Natural killer cell (primary cell): ENCODE measurements at regions not wholly inside any gene's neighbourhood (a gene's known extent, or its start where the extent isn't known, plus 50 kb on each side); places are given as distances from the start of the nearest gene placed in this dataset.

Experiments used
- ATAC-seq, 3 donors: fragments of 150-1000 bp in 2 of 3; fragments of 200-7000 bp in 1 of 3; cut with Tn5 transposase; 1 replicate in 1 of 3; 2 replicates in 2 of 3; pipeline ENCODE4 v1.10.0; 2021; ENCODE audit warnings: mild to moderate bottlenecking in 2 of 3, moderate library complexity in 2 of 3
- DNase-seq, 2 donors: peaks; one replicate each; pipeline versions ENCODE4 v3.0.0 to v3.0.0-alpha.2; 2013 to 2021; ENCODE audit warnings: mixed read lengths in 1 of 2
- H3K27ac ChIP-seq: one replicate; pipeline ENCODE4 v1.5.1; 2013; ENCODE audit warnings: mild to moderate bottlenecking, low read length
- H3K27me3 ChIP-seq: one replicate; pipeline ENCODE4 v1.6.1; 2013; ENCODE audit warnings: low read length; ENCODE audit not compliant: control insufficient read depth, insufficient read depth
- H3K36me3 ChIP-seq: one replicate; pipeline ENCODE4 v1.6.1; 2013; ENCODE audit warnings: low read length; ENCODE audit not compliant: control insufficient read depth, insufficient read depth
- H3K4me1 ChIP-seq: one replicate; pipeline ENCODE4 v1.6.1; 2013; ENCODE audit warnings: low read length; ENCODE audit not compliant: control insufficient read depth, insufficient read depth
- H3K4me3 ChIP-seq: one replicate; pipeline ENCODE4 v1.5.1; 2013; ENCODE audit warnings: low read length
- H3K9me3 ChIP-seq: one replicate; pipeline ENCODE4 v1.6.1; 2013; ENCODE audit warnings: low read length; ENCODE audit not compliant: control insufficient read depth, insufficient read depth
- H3K27ac Mint-ChIP-seq, 2 donors: one replicate each; pipeline ENCODE4 v1.8.0; 2022; ENCODE audit warnings: mild to moderate bottlenecking in 2 of 2, mixed read lengths in 2 of 2, moderate library complexity in 1 of 2
- H3K27me3 Mint-ChIP-seq, 2 donors: one replicate each; pipeline ENCODE4 v1.8.0; 2022; ENCODE audit warnings: low read depth in 2 of 2, mixed read lengths in 2 of 2
- H3K36me3 Mint-ChIP-seq: one replicate; pipeline ENCODE4 v1.8.0; 2022; ENCODE audit warnings: mixed read lengths
- H3K4me1 Mint-ChIP-seq, 2 donors: one replicate each; pipeline ENCODE4 v1.8.0; 2022; ENCODE audit warnings: mixed read lengths in 2 of 2
- H3K4me3 Mint-ChIP-seq: one replicate; pipeline ENCODE4 v1.8.0; 2022; ENCODE audit warnings: mild to moderate bottlenecking, moderate library complexity, mixed read lengths
- H3K9me3 Mint-ChIP-seq, 2 donors: one replicate each; pipeline ENCODE4 v1.8.0; 2022; ENCODE audit warnings: mixed read lengths in 2 of 2
- WGBS: methylation state at CpG from one replicate; pipeline ENCODE4 v1.1.7; 2013; ENCODE audit warnings: missing lambda C conversion rate; ENCODE audit not compliant: insufficient coverage; 5-methylcytosine and 5-hydroxymethylcytosine counted together
- intact Hi-C: fragments of 100-400 bp; cut with micrococcal nuclease; formaldehyde crosslinking; loops from one replicate; pipeline ENCODE4 v1.14.2; 2022
- TF ChIP-seq, protein P1 (sequence below): fragments of 200-600 bp; IDR thresholded peaks from one replicate; pipeline ENCODE4 v1.8.0; 2022; ENCODE audit warnings: antibody characterized with exemption

DNA sequence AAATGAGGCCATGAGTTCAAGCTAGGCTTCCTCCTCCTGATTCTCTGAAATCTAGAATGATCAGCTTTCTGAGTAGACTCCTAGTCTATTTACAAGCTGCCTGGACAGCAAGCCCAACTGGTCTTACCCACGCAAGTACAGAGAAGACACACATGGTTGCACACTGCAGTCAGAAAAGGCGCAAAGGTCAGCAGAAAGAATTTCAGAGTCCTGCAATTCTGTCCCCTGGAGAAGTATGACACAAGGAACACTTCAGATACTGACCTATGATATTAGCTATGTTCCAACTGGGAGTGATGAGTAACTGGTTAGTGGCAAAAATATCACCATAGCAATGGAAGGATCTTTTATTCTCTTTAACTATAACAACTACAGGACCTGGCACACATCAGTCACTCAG, 336.1 kb upstream of the PKDCC start:
- Histone ChIP-seq H3K27me3 (no peaks in the 10 kb centered on the region), H3K4me3 (no peak overlapping the region), H3K9me3 (no peaks in the 10 kb centered on the region), H3K4me1 (peaks cover 4% of the 10 kb centered on the region), H3K27ac (no peak overlapping the region), H3K36me3 (no peaks in the 10 kb centered on the region)
- DNase-seq = no peak
- no peak overlapping the region for H3K4me3 Mint-ChIP-seq
- no peak for ATAC-seq
- peaks cover 7% of the 10 kb centered on the region in 2 donors for H3K4me1 Mint-ChIP-seq
- peaks cover 2 to 7% of the 10 kb centered on the region in 2 donors for H3K27me3 Mint-ChIP-seq
- H3K9me3 Mint-ChIP-seq = no peaks in the 10 kb centered on the region
- TF ChIP-seq, protein P1, sequence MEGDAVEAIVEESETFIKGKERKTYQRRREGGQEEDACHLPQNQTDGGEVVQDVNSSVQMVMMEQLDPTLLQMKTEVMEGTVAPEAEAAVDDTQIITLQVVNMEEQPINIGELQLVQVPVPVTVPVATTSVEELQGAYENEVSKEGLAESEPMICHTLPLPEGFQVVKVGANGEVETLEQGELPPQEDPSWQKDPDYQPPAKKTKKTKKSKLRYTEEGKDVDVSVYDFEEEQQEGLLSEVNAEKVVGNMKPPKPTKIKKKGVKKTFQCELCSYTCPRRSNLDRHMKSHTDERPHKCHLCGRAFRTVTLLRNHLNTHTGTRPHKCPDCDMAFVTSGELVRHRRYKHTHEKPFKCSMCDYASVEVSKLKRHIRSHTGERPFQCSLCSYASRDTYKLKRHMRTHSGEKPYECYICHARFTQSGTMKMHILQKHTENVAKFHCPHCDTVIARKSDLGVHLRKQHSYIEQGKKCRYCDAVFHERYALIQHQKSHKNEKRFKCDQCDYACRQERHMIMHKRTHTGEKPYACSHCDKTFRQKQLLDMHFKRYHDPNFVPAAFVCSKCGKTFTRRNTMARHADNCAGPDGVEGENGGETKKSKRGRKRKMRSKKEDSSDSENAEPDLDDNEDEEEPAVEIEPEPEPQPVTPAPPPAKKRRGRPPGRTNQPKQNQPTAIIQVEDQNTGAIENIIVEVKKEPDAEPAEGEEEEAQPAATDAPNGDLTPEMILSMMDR = no peak
- 90% methylated on average over 2 of the region's 2 CpGs for WGBS
- no peaks in the 10 kb centered on the region for H3K36me3 Mint-ChIP-seq
- no peak overlapping the region for H3K27ac Mint-ChIP-seq
- intact Hi-C loops = no loop called here

DNA sequence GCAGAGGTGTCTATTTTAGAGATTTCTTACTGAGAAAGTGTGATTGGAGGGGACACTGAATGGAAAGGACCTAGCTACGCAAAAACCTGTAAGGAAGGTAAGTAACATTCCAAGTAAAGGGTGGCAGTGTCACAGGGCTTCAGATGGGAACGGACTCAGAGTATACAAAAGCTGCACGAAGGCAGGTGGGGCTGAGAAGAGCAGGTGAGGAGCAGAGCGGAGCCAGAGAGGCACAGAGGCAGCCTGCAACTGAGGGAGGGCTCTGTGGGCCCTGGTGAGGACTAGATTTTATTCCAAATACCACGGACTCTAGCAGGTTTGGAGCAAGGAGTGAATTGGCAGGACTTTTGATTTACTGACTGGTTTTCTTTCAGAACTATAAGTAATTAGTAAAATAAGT, 331.3 kb upstream of the PKDCC start:
- Histone ChIP-seq H3K4me1 (peaks cover 4% of the 10 kb centered on the region), H3K27me3 (no peaks in the 10 kb centered on the region), H3K36me3 (no peaks in the 10 kb centered on the region), H3K9me3 (no peaks in the 10 kb centered on the region), H3K4me3 (no peak overlapping the region), H3K27ac (no peak overlapping the region)
- no peaks in the 10 kb centered on the region for H3K9me3 Mint-ChIP-seq
- H3K27me3 Mint-ChIP-seq = no peaks in the 10 kb centered on the region
- H3K27ac Mint-ChIP-seq = peak overlapping the region in 1 of 2 donors; percentile 94
- no peaks in the 10 kb centered on the region for H3K36me3 Mint-ChIP-seq
- H3K4me1 Mint-ChIP-seq = peaks cover 24% of the 10 kb centered on the region in 2 donors
- H3K4me3 Mint-ChIP-seq = no peak overlapping the region
- TF ChIP-seq, protein P1 = no peak
- 95% methylated on average over 5 of the region's 5 CpGs for WGBS
- DNase-seq = no peak
- no peak for ATAC-seq
- intact Hi-C loops = no loop called here

DNA sequence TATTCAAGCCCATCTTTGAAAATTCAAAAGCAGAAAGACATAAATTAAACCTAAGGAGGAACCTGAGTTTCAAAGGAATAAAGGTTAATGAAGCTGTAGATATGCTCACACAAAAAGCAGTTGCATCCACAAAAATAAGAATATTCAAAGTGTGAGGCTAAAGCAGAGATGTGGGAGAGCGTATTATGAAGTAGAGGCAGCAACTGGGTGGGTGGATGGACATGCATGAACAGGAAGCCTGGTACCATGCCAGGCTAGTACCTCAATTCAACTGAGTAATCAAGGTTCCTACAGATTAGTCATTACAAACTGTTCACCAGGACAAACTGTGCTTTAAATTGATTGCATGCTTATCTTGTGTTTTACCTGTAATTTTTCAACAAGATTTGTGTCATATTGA, 330.0 kb upstream of the PKDCC start:
- DNase-seq (no peak), ATAC-seq (no peak)
- H3K9me3 Mint-ChIP-seq = no peaks in the 10 kb centered on the region
- no peak overlapping the region for H3K27ac Mint-ChIP-seq
- no peak overlapping the region for H3K27ac ChIP-seq
- peaks cover 4% of the 10 kb centered on the region for H3K4me1 ChIP-seq
- peaks cover 24% of the 10 kb centered on the region in 2 donors for H3K4me1 Mint-ChIP-seq
- 76% methylated on average over 1 of the region's 1 CpG for WGBS
- intact Hi-C loops = no loop called here
- no peaks in the 10 kb centered on the region for H3K36me3 Mint-ChIP-seq
- H3K36me3 ChIP-seq = no peaks in the 10 kb centered on the region
- H3K4me3 ChIP-seq = no peak overlapping the region
- no peaks in the 10 kb centered on the region for H3K9me3 ChIP-seq
- H3K4me3 Mint-ChIP-seq = no peak overlapping the region
- H3K27me3 ChIP-seq = no peaks in the 10 kb centered on the region
- no peaks in the 10 kb centered on the region for H3K27me3 Mint-ChIP-seq
- TF ChIP-seq, protein P1 = no peak

DNA sequence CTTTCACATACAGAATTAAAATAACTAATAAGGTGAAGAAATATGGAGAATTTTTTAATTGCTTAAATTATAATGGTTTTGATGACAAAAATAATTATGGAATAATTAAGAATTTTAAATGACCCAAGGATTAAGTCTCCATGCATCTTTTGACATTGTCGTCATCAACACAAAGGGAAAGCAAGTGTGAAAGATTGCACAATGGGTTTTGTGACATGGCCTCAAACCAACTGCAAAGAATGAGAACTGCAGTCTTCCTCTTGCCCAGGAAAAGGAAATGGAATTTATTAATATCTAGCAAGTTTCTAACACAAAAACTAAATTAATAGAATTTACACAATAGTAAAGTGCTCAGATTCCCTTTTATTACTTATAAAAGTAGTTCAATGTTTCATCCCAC, 329.1 kb upstream of the PKDCC start:
- Histone ChIP-seq H3K4me1 (peaks cover 4% of the 10 kb centered on the region), H3K4me3 (no peak overlapping the region), H3K36me3 (no peaks in the 10 kb centered on the region), H3K27me3 (no peaks in the 10 kb centered on the region), H3K27ac (no peak overlapping the region), H3K9me3 (no peaks in the 10 kb centered on the region)
- TF ChIP-seq, protein P1 = no peak
- Mint-ChIP-seq H3K4me1 (peaks cover 24% of the 10 kb centered on the region in 2 donors), H3K4me3 (no peak overlapping the region), H3K36me3 (no peaks in the 10 kb centered on the region), H3K27ac (no peak overlapping the region), H3K9me3 (no peaks in the 10 kb centered on the region), H3K27me3 (no peaks in the 10 kb centered on the region)
- intact Hi-C loops = no loop called here
- ATAC-seq (no peak), DNase-seq (no peak)
- 60% methylated on average over 1 of the region's 1 CpG for WGBS
